HepG2 (cell line): ENCODE measurements at regions not wholly inside any gene's neighbourhood (a gene's known extent, or its start where the extent isn't known, plus 50 kb on each side); places are given as distances from the start of the nearest gene placed in this dataset.

Experiments used
- ATAC-seq: fragments of 200-7000 bp; cut with Tn5 transposase; 3 replicates; pipeline ENCODE4 v1.9.1; 2020; ENCODE audit warnings: mild to moderate bottlenecking, moderate library complexity
- BruUV-seq: library from RNA; stranded (reverse); fragments of 400-500 nt; replicated peaks from 2 replicates; lab custom pipeline; 2021; lab: Mats Ljungman, UMichigan
- CTCF ChIA-PET: fragments of 300-600 bp; formaldehyde crosslinking; extraction: SDS; loops from one replicate; lab custom pipeline; 2021; ENCODE audit warnings: low total read pairs, inconsistent platforms, low intra/inter-chr PET ratio; lab: Yijun Ruan, JAX
- POLR2A ChIA-PET: fragments of 350-600 bp; sonication (Branson Sonifier 250); formaldehyde crosslinking; loops from one replicate; lab custom pipeline; 2020; ENCODE audit warnings: antibody characterized with exemption, inconsistent platforms; lab: Yijun Ruan, JAX
- DNase-seq: peaks from one replicate; pipeline ENCODE4 v3.0.0-alpha.2; 2015; ENCODE audit warnings: low spot score
- FAIRE-seq: peaks from 3 replicates; lab custom pipeline; 2011; peaks lifted over from hg19 to GRCh38; lab: Jason Lieb, UNC
- H2AFZ ChIP-seq: one replicate; pipeline ENCODE4 v1.6.1; 2011; ENCODE audit warnings: low read length, inconsistent platforms
- H3K27ac ChIP-seq: fragments of 300-600 bp; 3 replicates; pipeline ENCODE4 v1.8.0; 2011; ENCODE audit warnings: mixed run types, mild to moderate bottlenecking, mixed read lengths, low read length, inconsistent platforms; ENCODE audit not compliant: insufficient read depth; ENCODE audit errors: extremely low read length
- H3K27me3 ChIP-seq, 2 experiments: fragments of 200-600 bp in 1 of 2; 2 replicates in 1 of 2; 3 replicates in 1 of 2; pipeline versions ENCODE4 v1.6.0 to v1.8.0; 2011; ENCODE audit warnings: low read length in 2 of 2, mild to moderate bottlenecking in 2 of 2, moderate library complexity in 2 of 2, inconsistent platforms in 1 of 2; ENCODE audit not compliant: insufficient read depth in 2 of 2, control insufficient read depth in 1 of 2
- H3K36me3 ChIP-seq, 2 experiments: fragments of 200-600 bp in 1 of 2; replicated peaks in 1 of 2; 2 replicates in 1 of 2; 3 replicates in 1 of 2; pipeline versions ENCODE4 v1.5.1 to v1.8.0; 2011; ENCODE audit warnings: low read length in 2 of 2, inconsistent platforms in 1 of 2; ENCODE audit not compliant: insufficient read depth in 2 of 2, control insufficient read depth in 1 of 2
- H3K4me1 ChIP-seq: 2 replicates; pipeline ENCODE4 v1.5.1; 2012; ENCODE audit warnings: low read length, inconsistent platforms; ENCODE audit not compliant: insufficient read depth
- H3K4me2 ChIP-seq: 2 replicates; pipeline ENCODE4 v1.6.0; 2011; ENCODE audit warnings: low read depth, low read length, inconsistent platforms
- H3K4me3 ChIP-seq, 3 experiments: fragments of 200-600 bp in 1 of 3; sonication (generic), shearing (Covaris generic) in 1 of 3; replicated peaks in 1 of 3; 2 replicates each; pipeline ENCODE4 v1.5.1; 2011 to 2016; ENCODE audit warnings: low read length in 3 of 3, inconsistent platforms in 2 of 3, low read depth in 2 of 3, mild to moderate bottlenecking in 2 of 3, control low read depth in 1 of 3, mixed read lengths in 1 of 3; ENCODE audit not compliant: insufficient read depth in 1 of 3
- H3K79me2 ChIP-seq: one replicate; pipeline ENCODE4 v1.6.1; 2011; ENCODE audit warnings: low read length, inconsistent platforms; ENCODE audit not compliant: insufficient read depth
- H3K9ac ChIP-seq: 2 replicates; pipeline ENCODE4 v1.6.0; 2011; ENCODE audit warnings: mild to moderate bottlenecking, low read depth, low read length, inconsistent platforms; ENCODE audit not compliant: insufficient read depth
- H3K9me3 ChIP-seq: 2 replicates; pipeline ENCODE4 v1.5.1; 2012; ENCODE audit warnings: mild to moderate bottlenecking, low read length
- H4K20me1 ChIP-seq: 2 replicates; pipeline ENCODE4 v1.6.0; 2011; ENCODE audit warnings: inconsistent platforms, mild to moderate bottlenecking, low read length, moderate library complexity; ENCODE audit not compliant: insufficient read depth
- E2F1 ChIP-seq: sonication (generic); formaldehyde crosslinking; IDR thresholded peaks from 2 replicates; pipeline ENCODE4 v1.5.0; 2020; ENCODE audit warnings: missing genetic modification reagents
- ELF3 ChIP-seq: IDR thresholded peaks from 2 replicates; pipeline ENCODE4 v1.6.1; 2016; ENCODE audit warnings: missing genetic modification reagents, missing compliant biosample characterization
- KAT7 ChIP-seq: IDR thresholded peaks from 2 replicates; pipeline ENCODE4 v1.6.1; 2018; ENCODE audit warnings: borderline replicate concordance, missing compliant biosample characterization
- MAFF ChIP-seq: IDR thresholded peaks from 2 replicates; pipeline ENCODE4 v1.6.1; 2011; ENCODE audit warnings: low read depth, low read length, improper control_type of control experiment
- MAFK ChIP-seq, 2 experiments: IDR thresholded peaks in 1 of 2; conservative IDR thresholded peaks in 1 of 2; 2 replicates each; pipeline ENCODE4 v1.6.1; 2011; ENCODE audit warnings: improper control_type of control experiment in 2 of 2, low read length in 2 of 2
- NFE2 ChIP-seq: sonication (generic); formaldehyde crosslinking; IDR thresholded peaks from 2 replicates; pipeline ENCODE4 v1.4.0; 2020; ENCODE audit warnings: missing genetic modification reagents
- PCBP1 ChIP-seq: fragments of 200-400 bp; formaldehyde crosslinking; IDR thresholded peaks from 2 replicates; pipeline ENCODE4 v1.6.1; 2017; ENCODE audit warnings: mild to moderate bottlenecking, low read depth, low read length, borderline replicate concordance
- PITX1 ChIP-seq: sonication (generic); formaldehyde crosslinking; IDR thresholded peaks from 2 replicates; pipeline ENCODE4 v1.5.1; 2020; ENCODE audit warnings: mild to moderate bottlenecking, missing genetic modification reagents
- RFX1 ChIP-seq: fragments of 450-650 bp; IDR thresholded peaks from 2 replicates; pipeline ENCODE4 v1.6.1; 2017
- RNF219 ChIP-seq: sonication (generic); formaldehyde crosslinking; IDR thresholded peaks from 2 replicates; pipeline ENCODE4 v1.5.0; 2020; ENCODE audit warnings: mild to moderate bottlenecking, missing genetic modification reagents
- SMARCC2 ChIP-seq: fragments of 450-650 bp; IDR thresholded peaks from 2 replicates; pipeline ENCODE4 v1.6.1; 2017; ENCODE audit warnings: antibody characterized with exemption, mild to moderate bottlenecking
- SP140L ChIP-seq: sonication (generic); formaldehyde crosslinking; IDR thresholded peaks from 2 replicates; pipeline ENCODE4 v1.4.0; 2020; ENCODE audit warnings: missing genetic modification reagents, borderline replicate concordance
- TMF1 ChIP-seq: sonication (generic); formaldehyde crosslinking; IDR thresholded peaks from 2 replicates; pipeline ENCODE4 v1.8.1; 2022; ENCODE audit warnings: low read depth, missing genetic modification reagents
- ZNF180 ChIP-seq: sonication (generic); formaldehyde crosslinking; IDR thresholded peaks from 2 replicates; pipeline ENCODE4 v1.4.0; 2020; ENCODE audit warnings: low read depth, missing genetic modification reagents, borderline replicate concordance
- ZNF337 ChIP-seq: sonication (generic); formaldehyde crosslinking; IDR thresholded peaks from 2 replicates; pipeline ENCODE4 v1.5.1; 2020; ENCODE audit warnings: missing genetic modification reagents, low read depth, mild to moderate bottlenecking, borderline replicate concordance
- ZNF670 ChIP-seq: sonication (generic); formaldehyde crosslinking; IDR thresholded peaks from 2 replicates; pipeline ENCODE4 v1.8.0; 2022; ENCODE audit warnings: mild to moderate bottlenecking, missing genetic modification reagents, borderline replicate concordance
- ZNF768 ChIP-seq: sonication (generic); formaldehyde crosslinking; IDR thresholded peaks from 2 replicates; pipeline ENCODE4 v1.4.0; 2020; ENCODE audit warnings: missing genetic modification reagents
- ZSCAN9 ChIP-seq: IDR thresholded peaks from 2 replicates; pipeline ENCODE4 v1.6.1; 2016; ENCODE audit warnings: borderline replicate concordance
- WGBS: methylation state at CpG from one replicate; pipeline ENCODE4 v1.1.6; 2017; ENCODE audit warnings: low lambda C conversion rate; 5-methylcytosine and 5-hydroxymethylcytosine counted together
- in situ Hi-C: cut with HindIII; loops from 2 replicates; pipeline ENCODE4 v1.10.0; 2017; ENCODE audit warnings: low pct_unique_long_range_greater_than_20kb; ENCODE audit not compliant: extremely low pct_ligation_motif_present
- intact Hi-C: fragments of 100-400 bp; cut with micrococcal nuclease; formaldehyde crosslinking; loops from one replicate; pipeline ENCODE4 v1.10.0; 2022; ENCODE audit not compliant: unreplicated experiment

- ChIA-PET POLR2A (no interaction called here), CTCF (no interaction called here)
- H3K4me2 ChIP-seq: no peak overlapping the region
- 0 out of 2 replicates have a peak, but pooled peaks cover 7% of the 10 kb centered on the region for H3K4me1 ChIP-seq
- DNase-seq (no peak), FAIRE-seq (no peak), ATAC-seq (no peak)
- no TSS peak for BruUV-seq
- H2AFZ ChIP-seq: no peak overlapping the region
- 52% methylated on average over 8 of the region's 8 CpGs for WGBS
- no peaks in the 10 kb centered on the region for H4K20me1 ChIP-seq
- H3K36me3 ChIP-seq: no peaks in the 10 kb centered on the region
- peaks cover 0 to 5% of the 10 kb centered on the region in 2 experiments; a peak in 2 of 5 replicates for H3K27me3 ChIP-seq
- H3K79me2 ChIP-seq: no peaks in the 10 kb centered on the region
- TF ChIP-seq ZNF180 (CRISPR knock-in tag): no peak
- no peak for TF ChIP-seq E2F1 (CRISPR knock-in tag)
- TF ChIP-seq SMARCC2: no peak
- no peak overlapping the region for H3K4me3 ChIP-seq
- no peaks in the 10 kb centered on the region for H3K9me3 ChIP-seq
- H3K27ac ChIP-seq: no peak overlapping the region
- in situ Hi-C loops: no loop called here
- no peak overlapping the region for H3K9ac ChIP-seq
- intact Hi-C loops: no loop called here
Measured at GRCh38 chr13:24063281-24063877, 97.1 kb upstream of the SPATA13 start.

- H3K79me2 ChIP-seq: no peaks in the 10 kb centered on the region
- 36% methylated on average over 3 of the region's 3 CpGs for WGBS
- no peaks in the 10 kb centered on the region for H3K36me3 ChIP-seq
- H3K4me2 ChIP-seq: no peak overlapping the region
- FAIRE-seq (no peak), DNase-seq (no peak), ATAC-seq (no peak)
- H3K9me3 ChIP-seq: no peaks in the 10 kb centered on the region
- no peak overlapping the region for H3K9ac ChIP-seq
- in situ Hi-C loops: no loop called here
- peaks cover 0 to 10% of the 10 kb centered on the region in 2 experiments; a peak in 2 of 5 replicates for H3K27me3 ChIP-seq
- no peak overlapping the region for H3K27ac ChIP-seq
- H4K20me1 ChIP-seq: no peaks in the 10 kb centered on the region
- 0 out of 2 replicates have a peak, but pooled peaks cover 7% of the 10 kb centered on the region for H3K4me1 ChIP-seq
- POLR2A ChIA-PET: no interaction called here
- no peak overlapping the region for H3K4me3 ChIP-seq
- CTCF ChIA-PET: no interaction called here
- intact Hi-C loops: no loop called here
- no TSS peak for BruUV-seq
- no peak overlapping the region for H2AFZ ChIP-seq
- TF ChIP-seq ZNF337 (CRISPR knock-in tag): no peak
- TF ChIP-seq RNF219 (CRISPR knock-in tag): no peak
- TF ChIP-seq RFX1: no peak
- TF ChIP-seq ELF3: peak; percentile 44; the same call in 1 of the 2 replicates
- TF ChIP-seq SP140L (CRISPR knock-in tag): no peak
- no peak for TF ChIP-seq NFE2 (CRISPR knock-in tag)
- TF ChIP-seq MAFF: peak; percentile 82
- TF ChIP-seq ZSCAN9 (CRISPR knock-in tag): no peak
- no peak for TF ChIP-seq TMF1
- no peak for TF ChIP-seq ZNF670
- no peak for TF ChIP-seq PITX1
- peak; percentile 86 to 91 for TF ChIP-seq MAFK (conservative IDR thresholded peaks at IDR 0.05 in 1 of 2, IDR thresholded peaks at IDR 0.05 in 1 of 2; ENCODE audit: low read length in 2 of 2)
- no peak for TF ChIP-seq PCBP1
- no peak for TF ChIP-seq KAT7 (CRISPR knock-in tag)
- TF ChIP-seq ZNF768 (CRISPR knock-in tag): no peak
Measured at GRCh38 chr13:24064371-24064770, 96.1 kb upstream of the SPATA13 start.
